Ovary (tissue), 7 donors: ENCODE measurements at regions not wholly inside any gene's neighbourhood (a gene's known extent, or its start where the extent isn't known, plus 50 kb on each side); places are given as distances from the start of the nearest gene placed in this dataset.

Experiments used
- DNase-seq, 5 donors: peaks; one replicate each; pipeline ENCODE4 v3.0.0-alpha.2; 2019 to 2020
- H3K27ac ChIP-seq, 2 donors: fragments of 200-600 bp; one replicate each; pipeline versions ENCODE4 v1.5.1 to v1.8.0; 2019 to 2022
- H3K27me3 ChIP-seq: fragments of 200-600 bp; one replicate; pipeline ENCODE4 v1.8.0; 2022
- H3K36me3 ChIP-seq: fragments of 200-600 bp; sonication (generic); one replicate; pipeline ENCODE4 v1.5.1; 2019
- H3K4me1 ChIP-seq: one replicate; pipeline ENCODE4 v1.8.1; 2013; ENCODE audit warnings: mild to moderate bottlenecking, moderate library complexity; ENCODE audit not compliant: insufficient read depth
- H3K4me3 ChIP-seq: fragments of 200-600 bp; sonication (generic); one replicate; pipeline ENCODE4 v1.5.1; 2017
- H3K9me3 ChIP-seq, 2 donors: fragments of 200-600 bp in 1 of 2; sonication (generic) in 1 of 2; one replicate each; pipeline versions ENCODE4 v1.5.1 to v1.8.1; 2013 to 2019; ENCODE audit warnings: mild to moderate bottlenecking in 1 of 2, moderate library complexity in 1 of 2
- CTCF ChIP-seq, 3 donors: fragments of 450-650 bp in 2 of 3; fragments of 200-600 bp in 1 of 3; IDR thresholded peaks; one replicate each; pipeline versions ENCODE4 v1.5.1 to v1.8.0; 2016 to 2022; ENCODE audit warnings: antibody characterized with exemption in 3 of 3, mild to moderate bottlenecking in 1 of 3
- EP300 ChIP-seq: sonication (generic); formaldehyde crosslinking; IDR thresholded peaks from one replicate; pipeline ENCODE4 v1.6.1; 2017; ENCODE audit warnings: antibody characterized with exemption
- POLR2A ChIP-seq: fragments of 450-650 bp; IDR thresholded peaks from one replicate; pipeline ENCODE4 v1.6.1; 2017; ENCODE audit warnings: antibody characterized with exemption, mild to moderate bottlenecking, moderate library complexity
- WGBS, 3 donors: extraction: QIAGEN DNeasy Blood & Tissue Kit in 1 of 3; methylation state at CpG; one replicate each; pipeline versions ENCODE4 v1.1.5 to v1.1.7; 2013 to 2017; 5-methylcytosine and 5-hydroxymethylcytosine counted together
- intact Hi-C, 4 donors: fragments of 100-400 bp; cut with DNase I; formaldehyde crosslinking; loops; one replicate each; pipeline versions ENCODE4 v1.11.0 to v1.15.1; 2022 to 2023
- donor health status: DM: no; HTN: no; CAD: no; lungs with moderate emphysema.
- donor health status: DM: no; HTN: no; CAD: no.
- donor health status: Bipolar disorder and iron deficiency.
- donor health status: DM: no; HTN: no; CAD: no.
- donor health status: DM: yes; HTN: yes; CAD: no.

- H3K36me3 ChIP-seq: no peaks in the 10 kb centered on the region
- no peaks in the 10 kb centered on the region for H3K27me3 ChIP-seq
- H3K4me3 ChIP-seq: no peak overlapping the region
- no peaks in the 10 kb centered on the region for H3K9me3 ChIP-seq
- H3K27ac ChIP-seq: no peak overlapping the region
- intact Hi-C loops: no loop called here
- no peak for DNase-seq
- TF ChIP-seq POLR2A (no peak), EP300 (no peak), CTCF (IDR thresholded peaks at IDR 0.05) (no peak)
- H3K4me1 ChIP-seq: no peaks in the 10 kb centered on the region
Observed at GRCh38 chr6:121020656-121021055, 313.6 kb downstream of the TBC1D32 start.

- intact Hi-C loops: no loop called here
- TF ChIP-seq POLR2A (no peak), CTCF (IDR thresholded peaks at IDR 0.05) (no peak), EP300 (no peak)
Observed at GRCh38 chr6:121008553-121008952, 325.7 kb downstream of the TBC1D32 start.

GRCh38 chr6:121006024-121006423 is 328.3 kb downstream of the TBC1D32 start:
- Histone ChIP-seq H3K4me1 (no peaks in the 10 kb centered on the region), H3K9me3 (no peaks in the 10 kb centered on the region), H3K27ac (no peak overlapping the region), H3K36me3 (no peaks in the 10 kb centered on the region), H3K4me3 (no peak overlapping the region), H3K27me3 (no peaks in the 10 kb centered on the region)
- intact Hi-C loops: no loop called here
- no peak for TF ChIP-seq EP300
- DNase-seq: no peak
- WGBS, 3 donors: 76 to 83% (median 82%) methylated on average over 2 of the region's 2 CpGs

More at GRCh38 chr6:121008553-121008952, 325.7 kb downstream of the TBC1D32 start:
- no peak for DNase-seq
- H3K36me3 ChIP-seq: no peaks in the 10 kb centered on the region
- H3K4me3 ChIP-seq: no peak overlapping the region
- H3K9me3 ChIP-seq: no peaks in the 10 kb centered on the region
- no peak overlapping the region for H3K27ac ChIP-seq
- H3K27me3 ChIP-seq: no peaks in the 10 kb centered on the region
- H3K4me1 ChIP-seq: no peaks in the 10 kb centered on the region

- no peaks in the 10 kb centered on the region for H3K9me3 ChIP-seq
- DNase-seq: no peak
- no peak overlapping the region for H3K4me3 ChIP-seq
- TF ChIP-seq POLR2A (no peak), EP300 (no peak), CTCF (IDR thresholded peaks at IDR 0.05) (no peak)
- no peaks in the 10 kb centered on the region for H3K4me1 ChIP-seq
- H3K36me3 ChIP-seq: no peaks in the 10 kb centered on the region
- intact Hi-C loops: no loop called here
- H3K27me3 ChIP-seq: no peaks in the 10 kb centered on the region
- H3K27ac ChIP-seq: no peak overlapping the region
- WGBS, 3 donors: 38 to 48% (median 42%) methylated on average over 5 of the region's 5 CpGs
Observed at GRCh38 chr6:121000381-121000780, 333.9 kb downstream of the TBC1D32 start.

GRCh38 chr6:120996340-120996739 is 337.9 kb downstream of the TBC1D32 start:
- Histone ChIP-seq H3K27me3 (no peaks in the 10 kb centered on the region), H3K4me3 (no peak overlapping the region), H3K9me3 (no peaks in the 10 kb centered on the region), H3K27ac (no peak overlapping the region), H3K4me1 (no peaks in the 10 kb centered on the region), H3K36me3 (no peaks in the 10 kb centered on the region)
- DNase-seq: no peak
- intact Hi-C loops: no loop called here
- TF ChIP-seq EP300 (no peak), POLR2A (no peak), CTCF (IDR thresholded peaks at IDR 0.05) (no peak)
- 36 to 50% (median 45%) methylated on average over 5 of the region's 5 CpGs for WGBS, 3 donors
